GM12872 (cell line): ENCODE measurements at regions not wholly inside any gene's neighbourhood (a gene's known extent, or its start where the extent isn't known, plus 50 kb on each side); places are given as distances from the start of the nearest gene placed in this dataset.

Experiments
- CTCF ChIP-seq: IDR thresholded peaks from 3 replicates; pipeline ENCODE4 v1.5.1; 2011; ENCODE audit warnings: low read depth, mild to moderate bottlenecking, low read length, moderate library complexity; ENCODE audit not compliant: insufficient read depth

DNA sequence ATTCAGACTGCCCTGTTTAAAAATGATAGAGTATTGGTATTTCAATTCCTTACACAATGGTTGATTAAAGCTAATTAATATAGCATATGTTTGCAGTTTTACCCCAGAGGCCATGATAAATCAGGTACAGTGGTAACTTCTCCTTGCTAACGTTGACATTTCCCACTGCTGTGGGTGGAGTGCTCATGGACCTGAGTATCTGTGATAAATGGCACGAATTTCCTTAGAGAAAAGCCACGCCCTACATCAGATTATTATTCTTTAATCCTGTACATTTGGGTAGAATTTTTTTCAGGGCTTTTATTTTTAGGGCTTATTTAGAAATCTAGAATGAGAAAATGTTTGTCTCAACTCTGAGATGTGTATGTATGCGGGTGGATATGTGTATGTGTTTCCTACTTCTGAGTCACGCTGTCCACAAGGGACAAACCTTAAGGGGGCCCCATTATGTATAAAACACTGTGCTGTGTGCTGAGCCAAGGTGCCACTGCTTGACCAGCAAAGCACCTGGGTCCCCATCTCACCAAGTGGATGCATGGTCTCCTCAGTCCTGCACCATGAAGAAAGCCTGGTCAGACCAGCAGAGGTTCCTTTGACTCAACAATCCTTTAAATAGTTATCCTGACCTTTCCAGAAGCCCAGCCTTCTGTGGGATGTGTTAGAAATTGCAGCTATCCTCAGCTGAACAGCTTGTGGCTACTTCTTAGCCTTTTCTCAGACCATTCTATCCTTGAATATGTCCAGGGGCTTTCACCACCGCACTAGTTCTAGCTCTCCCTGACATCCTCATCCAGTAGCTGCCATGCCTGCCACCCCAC lies 57.9 kb upstream of the STK38L start:
- no peak for TF ChIP-seq CTCF

DNA sequence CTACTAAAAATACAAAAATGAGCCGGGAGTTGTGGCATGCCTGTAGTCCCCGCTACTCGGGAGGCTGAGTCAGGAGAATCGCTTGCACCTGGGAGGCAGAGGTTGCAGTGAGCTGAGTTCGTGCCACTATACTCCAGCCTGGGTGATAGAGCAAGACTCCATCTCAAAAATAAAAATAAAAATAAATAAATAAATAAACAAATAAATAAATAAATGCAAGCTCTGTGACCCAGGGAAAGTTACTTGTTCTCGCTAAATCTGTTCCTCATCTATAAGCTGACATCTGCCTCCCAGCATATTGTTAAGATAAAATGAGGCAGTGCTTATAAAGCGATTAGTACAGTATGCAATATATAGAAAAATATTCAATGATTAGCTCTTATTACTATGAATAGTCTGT lies 56.4 kb upstream of the STK38L start:
- no peak for TF ChIP-seq CTCF

DNA sequence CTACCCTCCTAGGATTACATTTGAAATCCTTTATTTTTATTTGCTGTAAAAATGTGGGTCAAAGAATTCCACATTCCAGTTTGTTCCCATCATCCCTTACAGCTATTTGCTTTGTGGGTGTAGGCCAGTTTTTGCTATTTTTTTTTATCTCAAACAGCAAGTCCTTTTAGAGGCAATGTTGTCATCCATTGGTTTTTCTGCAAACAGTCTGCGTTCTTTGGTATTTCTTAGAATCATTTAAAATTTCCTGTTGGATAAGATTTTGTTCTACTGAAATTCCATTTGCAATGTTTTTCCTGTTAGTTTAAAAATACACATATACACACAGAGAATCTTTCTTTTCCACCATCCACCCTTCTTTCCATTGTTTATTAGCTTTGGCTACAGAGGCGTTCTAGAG lies 53.3 kb upstream of the STK38L start:
- no peak for TF ChIP-seq CTCF

DNA sequence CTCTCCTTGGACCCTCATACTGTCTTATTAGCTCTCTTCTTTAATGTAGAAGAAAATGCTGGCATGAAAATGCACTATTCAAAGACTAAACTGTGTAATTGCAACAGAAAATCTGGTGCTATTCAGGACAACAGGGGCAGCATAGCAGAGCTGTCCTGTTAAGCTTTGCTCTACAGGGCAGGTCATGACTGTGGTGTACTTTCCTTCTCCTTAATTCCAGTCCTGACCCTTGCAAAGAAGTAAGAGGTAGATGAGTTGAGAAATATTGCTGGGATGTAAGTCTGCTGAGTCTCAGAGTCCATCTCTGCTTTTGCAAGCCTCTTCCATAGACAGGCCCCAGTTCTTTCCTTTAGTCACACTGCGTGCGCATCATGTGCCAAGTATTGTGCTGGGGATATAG lies 52.6 kb upstream of the STK38L start:
- no peak for TF ChIP-seq CTCF

DNA sequence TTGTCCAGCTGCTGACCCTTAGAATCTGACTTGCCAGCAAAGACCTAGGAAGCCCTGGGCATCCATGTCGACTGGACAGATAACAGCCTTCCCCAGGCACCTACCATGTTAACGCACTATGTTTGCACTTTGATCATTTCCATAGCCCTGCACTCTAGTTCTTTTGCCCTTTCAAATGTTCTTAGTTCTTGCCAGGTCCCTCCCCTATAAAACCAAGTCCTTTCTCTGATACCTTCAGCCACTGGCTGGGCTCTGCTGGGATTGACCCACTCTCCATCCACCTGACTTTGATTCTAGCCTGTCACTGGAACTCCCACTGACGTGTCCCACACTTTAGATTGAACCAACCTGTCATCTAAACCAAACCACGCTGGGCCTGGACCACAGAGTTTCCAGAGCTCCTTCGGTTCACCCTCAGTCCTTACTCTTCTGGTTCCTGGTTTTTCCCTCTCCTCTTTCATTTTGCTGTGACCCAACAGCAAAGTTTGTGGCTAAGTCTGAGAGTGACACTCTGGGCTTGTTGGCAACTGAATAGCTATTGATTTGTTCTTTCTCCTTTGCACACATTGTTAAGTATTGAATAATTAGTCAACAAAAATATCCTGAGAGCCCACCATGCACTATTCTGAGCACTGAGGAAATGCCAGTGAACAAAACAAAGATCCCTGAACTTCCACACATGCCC lies 51.8 kb upstream of the STK38L start:
- TF ChIP-seq CTCF: no peak

GRCh38 chr12:27193106-27193505 lies 51.0 kb upstream of the STK38L start:
- TF ChIP-seq CTCF: no peak

GRCh38 chr12:27193854-27194544 lies 50.1 kb upstream of the STK38L start:
- no peak for TF ChIP-seq CTCF
